ENCODE measurements at regions not wholly inside any gene's neighbourhood (a gene's known extent, or its start where the extent isn't known, plus 50 kb on each side); places are given as distances from the start of the nearest gene placed in this dataset.

DNA sequence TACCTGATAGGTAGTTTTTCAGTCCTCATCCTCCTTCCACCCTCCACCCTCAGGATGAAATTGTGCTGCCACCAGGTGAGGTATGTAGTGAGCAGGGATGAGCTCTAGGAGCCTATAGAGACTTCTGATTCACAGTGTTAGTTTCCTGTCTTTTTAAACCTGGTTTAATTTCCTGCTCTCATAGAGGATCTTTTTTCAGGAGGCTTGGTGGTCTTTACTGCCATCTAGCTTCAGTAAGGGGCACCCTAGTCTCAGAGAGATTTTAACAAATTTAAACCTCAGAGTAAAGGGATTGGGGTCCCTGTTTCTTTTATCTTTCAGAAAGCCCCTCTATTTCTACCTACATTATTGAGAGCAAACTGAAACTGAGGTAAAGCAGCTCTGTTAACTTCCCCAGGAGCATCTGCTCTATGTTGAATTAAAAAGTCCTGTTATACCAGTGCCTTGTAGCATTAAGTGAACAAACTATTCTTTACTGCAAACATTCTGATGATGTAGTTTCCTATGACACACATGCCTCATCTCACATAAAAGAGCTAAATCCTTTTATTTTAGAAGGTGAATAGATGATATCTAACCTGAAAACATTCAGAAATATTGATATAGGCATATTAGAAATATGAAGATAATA lies 172.2 kb upstream of the DDHD1 start:
- no peak for DNase-seq
- peaks cover 3% of the 10 kb centered on the region for H3K4me1 ChIP-seq
- no peak overlapping the region for H3K4me3 ChIP-seq
- no peaks in the 10 kb centered on the region for H3K36me3 ChIP-seq (ENCODE audit: low read depth, missing control alignments)
- intact Hi-C loops (cut with DNase I; ENCODE audit: low total_unique reads): no loop called here
- H3K9me3 ChIP-seq: no peaks in the 10 kb centered on the region
- H3K27me3 ChIP-seq: no peaks in the 10 kb centered on the region
- TF ChIP-seq POLR2A (IDR thresholded peaks at IDR 0.05): no peak
- TF ChIP-seq, protein P1, sequence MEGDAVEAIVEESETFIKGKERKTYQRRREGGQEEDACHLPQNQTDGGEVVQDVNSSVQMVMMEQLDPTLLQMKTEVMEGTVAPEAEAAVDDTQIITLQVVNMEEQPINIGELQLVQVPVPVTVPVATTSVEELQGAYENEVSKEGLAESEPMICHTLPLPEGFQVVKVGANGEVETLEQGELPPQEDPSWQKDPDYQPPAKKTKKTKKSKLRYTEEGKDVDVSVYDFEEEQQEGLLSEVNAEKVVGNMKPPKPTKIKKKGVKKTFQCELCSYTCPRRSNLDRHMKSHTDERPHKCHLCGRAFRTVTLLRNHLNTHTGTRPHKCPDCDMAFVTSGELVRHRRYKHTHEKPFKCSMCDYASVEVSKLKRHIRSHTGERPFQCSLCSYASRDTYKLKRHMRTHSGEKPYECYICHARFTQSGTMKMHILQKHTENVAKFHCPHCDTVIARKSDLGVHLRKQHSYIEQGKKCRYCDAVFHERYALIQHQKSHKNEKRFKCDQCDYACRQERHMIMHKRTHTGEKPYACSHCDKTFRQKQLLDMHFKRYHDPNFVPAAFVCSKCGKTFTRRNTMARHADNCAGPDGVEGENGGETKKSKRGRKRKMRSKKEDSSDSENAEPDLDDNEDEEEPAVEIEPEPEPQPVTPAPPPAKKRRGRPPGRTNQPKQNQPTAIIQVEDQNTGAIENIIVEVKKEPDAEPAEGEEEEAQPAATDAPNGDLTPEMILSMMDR (IDR thresholded peaks at IDR 0.05): peak in 1 of 3 experiments; percentile 22
- no peak overlapping the region for H3K27ac ChIP-seq

DNA sequence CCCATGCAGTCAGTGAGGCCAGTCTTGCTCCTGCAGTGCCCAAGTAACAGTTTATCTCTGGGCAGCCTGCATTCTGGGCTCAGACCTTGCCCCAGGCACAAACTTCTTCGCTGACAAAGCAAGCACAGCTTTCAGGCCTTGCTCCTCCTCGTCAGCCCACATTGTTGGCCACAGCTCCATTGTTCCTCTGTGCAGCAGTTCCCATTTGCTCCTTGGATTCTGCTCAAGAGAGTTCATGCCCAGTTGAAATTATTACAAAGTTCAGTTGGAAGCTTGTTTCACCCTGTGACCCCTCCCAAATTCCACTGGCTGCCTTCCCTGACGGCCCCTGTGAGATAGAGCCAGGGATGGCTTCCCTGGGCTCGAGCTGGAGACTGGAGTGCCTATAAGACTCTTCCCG lies 163.4 kb upstream of the DDHD1 start:
- no peaks in the 10 kb centered on the region for H3K36me3 ChIP-seq (ENCODE audit: low read depth, missing control alignments)
- peaks cover 9% of the 10 kb centered on the region for H3K4me1 ChIP-seq
- no peak overlapping the region for H3K4me3 ChIP-seq
- peak overlapping the region in 1 of 2 donors; percentile 24 for H3K27ac ChIP-seq
- intact Hi-C loops (cut with DNase I; ENCODE audit: low total_unique reads): no loop called here
- H3K9me3 ChIP-seq: no peaks in the 10 kb centered on the region
- DNase-seq: no peak
- TF ChIP-seq, protein P1 (IDR thresholded peaks at IDR 0.05): no peak
- no peak for TF ChIP-seq POLR2A (IDR thresholded peaks at IDR 0.05)
- WGBS, 2 donors: 32 to 34% methylated on average over 5 of the region's 5 CpGs
- H3K27me3 ChIP-seq: no peaks in the 10 kb centered on the region

GRCh38 chr14:53310412-53310811 lies 157.3 kb upstream of the DDHD1 start:
- no peak for DNase-seq
- Histone ChIP-seq H3K4me3 (no peak overlapping the region), H3K27ac (no peak overlapping the region), H3K27me3 (no peaks in the 10 kb centered on the region), H3K4me1 (peaks cover 9% of the 10 kb centered on the region), H3K36me3 (ENCODE audit: low read depth, missing control alignments) (no peaks in the 10 kb centered on the region), H3K9me3 (no peaks in the 10 kb centered on the region)
- 95 to 97% methylated on average over 2 of the region's 2 CpGs for WGBS, 2 donors
- TF ChIP-seq, protein P1 (IDR thresholded peaks at IDR 0.05): no peak
- no peak for TF ChIP-seq POLR2A (IDR thresholded peaks at IDR 0.05)
- intact Hi-C loops (cut with DNase I; ENCODE audit: low total_unique reads): no loop called here

DNA sequence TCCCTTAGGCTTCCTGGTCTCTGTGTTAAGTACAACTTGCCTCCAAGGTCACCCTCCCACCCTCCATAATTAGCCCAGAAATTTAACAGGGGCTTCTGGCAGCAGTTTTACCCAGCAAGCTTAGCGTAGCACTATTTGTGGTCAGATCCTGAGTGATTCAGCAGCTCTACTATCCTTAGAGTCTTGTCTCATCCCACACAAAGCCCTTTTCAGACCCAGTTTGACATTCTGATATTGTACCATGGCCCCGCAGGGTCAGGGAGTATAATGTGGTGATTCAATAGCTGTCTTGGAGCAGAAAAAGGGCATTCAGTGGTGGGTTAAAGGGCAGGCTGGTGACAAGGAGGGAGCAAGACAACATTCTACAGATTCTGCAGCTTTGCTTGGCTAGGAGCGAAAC lies 153.8 kb upstream of the DDHD1 start:
- Histone ChIP-seq H3K27ac (peak overlapping the region; percentile 32 to 68), H3K36me3 (ENCODE audit: low read depth, missing control alignments) (no peaks in the 10 kb centered on the region), H3K27me3 (no peaks in the 10 kb centered on the region), H3K4me3 (no peak overlapping the region), H3K9me3 (no peaks in the 10 kb centered on the region), H3K4me1 (peaks cover 11% of the 10 kb centered on the region)
- DNase-seq: peak; percentile 41
- intact Hi-C loops (cut with DNase I; ENCODE audit: low total_unique reads): no loop called here
- WGBS, 2 donors: 40 to 45% methylated on average over 3 of the region's 3 CpGs
- no peak for TF ChIP-seq POLR2A (IDR thresholded peaks at IDR 0.05)
- TF ChIP-seq, protein P1 (IDR thresholded peaks at IDR 0.05): no peak

GRCh38 chr14:53306267-53306721 lies 153.2 kb upstream of the DDHD1 start:
- Histone ChIP-seq H3K36me3 (ENCODE audit: low read depth, missing control alignments) (no peaks in the 10 kb centered on the region), H3K27ac (peak overlapping the region; percentile 32 to 68), H3K4me1 (peaks cover 11% of the 10 kb centered on the region), H3K4me3 (peak overlapping the region in 1 of 2 donors; percentile 30), H3K9me3 (no peaks in the 10 kb centered on the region), H3K27me3 (no peaks in the 10 kb centered on the region)
- WGBS, 2 donors: 19 to 39% methylated on average over 11 of the region's 11 CpGs
- TF ChIP-seq POLR2A (IDR thresholded peaks at IDR 0.05): no peak
- TF ChIP-seq, protein P1 (IDR thresholded peaks at IDR 0.05): peak; percentile 64 to 80 (median 79)
- DNase-seq: peak; percentile 74
- intact Hi-C loops (cut with DNase I; ENCODE audit: low total_unique reads): no loop called here

Data from testis (tissue), 2 donors.